ENCODE measurements at regions not wholly inside any gene's neighbourhood (a gene's known extent, or its start where the extent isn't known, plus 50 kb on each side); places are given as distances from the start of the nearest gene placed in this dataset.

- TF ChIP-seq POLR2A (IDR thresholded peaks at IDR 0.05; ENCODE audit: low read depth, low read length) = no peak
- TF ChIP-seq TAF1 (IDR thresholded peaks at IDR 0.05; ENCODE audit: borderline replicate concordance, low read depth, low read length) = no peak
- TF ChIP-seq POLR2AphosphoS5 (IDR thresholded peaks at IDR 0.05; ENCODE audit: low read depth, low read length) = no peak
Measured at GRCh38 chr9:7377489-7377888, 422.1 kb downstream of the DMAC1 start.
